K562 (cell line): ENCODE measurements at regions not wholly inside any gene's neighbourhood (a gene's known extent, or its start where the extent isn't known, plus 50 kb on each side); places are given as distances from the start of the nearest gene placed in this dataset.

Source experiments
- ATAC-seq: fragments of 200-7000 bp; cut with Tn5 transposase; 3 replicates; pipeline ENCODE4 v1.9.1; 2020; ENCODE audit warnings: moderate library complexity
- BruUV-seq: library from RNA; stranded (reverse); fragments of 400-500 nt; replicated peaks from 2 replicates; lab custom pipeline; 2021; lab: Mats Ljungman, UMichigan
- CTCF ChIA-PET: fragments of 300-600 bp; formaldehyde crosslinking; extraction: SDS; loops from one replicate; lab custom pipeline; 2021; ENCODE audit warnings: low intra/inter-chr PET ratio; lab: Yijun Ruan, JAX
- POLR2A ChIA-PET: fragments of 300-600, 350-650 bp; sonication (Branson Sonifier 250); formaldehyde crosslinking; extraction: SDS; loops from one replicate; lab custom pipeline; 2021; ENCODE audit warnings: antibody characterized with exemption, inconsistent platforms; lab: Yijun Ruan, JAX
- DNase-seq, 4 experiments: peaks; one replicate each; pipeline versions ENCODE4 v3.0.0 to v3.0.0-alpha.2; 2011 to 2018; ENCODE audit warnings: low spot score in 3 of 4, mixed read lengths in 3 of 4; ENCODE audit errors: extremely low read depth in 1 of 4
- FAIRE-seq: peaks from 2 replicates; lab custom pipeline; 2011; peaks lifted over from hg19 to GRCh38; lab: Jason Lieb, UNC
- H2AFZ ChIP-seq: 2 replicates; pipeline ENCODE4 v1.6.0; 2011; ENCODE audit warnings: low read depth, low read length, control low read depth, inconsistent platforms
- H3K27ac ChIP-seq: fragments of 200-600 bp; 3 replicates; pipeline ENCODE4 v1.8.0; 2011; ENCODE audit warnings: low read depth, mild to moderate bottlenecking, control low read depth, inconsistent platforms, low read length, moderate library complexity, mixed read lengths; ENCODE audit errors: extremely low read depth
- H3K27me3 ChIP-seq, 2 experiments: fragments of 300-600 bp in 1 of 2; 2 replicates in 1 of 2; 3 replicates in 1 of 2; pipeline versions ENCODE4 v1.6.0 to v1.8.0; 2011; ENCODE audit warnings: inconsistent platforms in 2 of 2, low read length in 2 of 2, mild to moderate bottlenecking in 1 of 2, mixed read lengths in 1 of 2, moderate library complexity in 1 of 2; ENCODE audit not compliant: control insufficient read depth in 2 of 2, insufficient read depth in 2 of 2
- H3K36me3 ChIP-seq: fragments of 300-600 bp; 3 replicates; pipeline ENCODE4 v1.8.0; 2011; ENCODE audit warnings: mild to moderate bottlenecking, low read length, inconsistent platforms; ENCODE audit not compliant: control insufficient read depth, insufficient read depth
- H3K4me1 ChIP-seq, 2 experiments: fragments of 200-600 bp in 1 of 2; replicated peaks in 1 of 2; 2 replicates in 1 of 2; 3 replicates in 1 of 2; pipeline versions ENCODE4 v1.5.1 to v1.8.0; 2011; ENCODE audit warnings: inconsistent platforms in 2 of 2, low read length in 2 of 2, mild to moderate bottlenecking in 1 of 2, mixed read lengths in 1 of 2, moderate library complexity in 1 of 2; ENCODE audit not compliant: control insufficient read depth in 2 of 2, insufficient read depth in 2 of 2
- H3K4me2 ChIP-seq: 2 replicates; pipeline ENCODE4 v1.6.1; 2011; ENCODE audit warnings: low read length, control low read depth, inconsistent platforms, mixed read lengths; ENCODE audit not compliant: insufficient read depth
- H3K4me3 ChIP-seq: fragments of 200-600 bp; sonication (generic), shearing (Covaris generic); 2 replicates; pipeline ENCODE4 v1.5.1; 2016; ENCODE audit warnings: control low read depth, inconsistent platforms
- H3K79me2 ChIP-seq: fragments of 200-600 bp; 3 replicates; pipeline ENCODE4 v1.8.0; 2011; ENCODE audit warnings: low read length, inconsistent platforms; ENCODE audit not compliant: control insufficient read depth, insufficient read depth
- H3K9ac ChIP-seq, 2 experiments: 2 replicates each; pipeline versions ENCODE4 v1.6.0 to v1.6.1; 2011; ENCODE audit warnings: low read depth in 2 of 2, low read length in 2 of 2, control low read depth in 1 of 2, inconsistent platforms in 1 of 2, mild to moderate bottlenecking in 1 of 2, mixed read lengths in 1 of 2; ENCODE audit not compliant: insufficient read depth in 1 of 2
- H3K9me1 ChIP-seq: one replicate; pipeline ENCODE4 v1.6.0; 2011; ENCODE audit warnings: inconsistent platforms, mild to moderate bottlenecking, low read length, moderate library complexity; ENCODE audit not compliant: control insufficient read depth, insufficient read depth
- H3K9me3 ChIP-seq: replicated peaks from 2 replicates; pipeline ENCODE4 v1.5.1; 2011; ENCODE audit warnings: low read depth, low read length, inconsistent platforms; ENCODE audit not compliant: control insufficient read depth, insufficient read depth
- H4K20me1 ChIP-seq: replicated peaks from 2 replicates; pipeline ENCODE4 v1.6.1; 2011; ENCODE audit warnings: low read length, inconsistent platforms, mixed read lengths; ENCODE audit not compliant: control insufficient read depth, insufficient read depth
- ARHGAP35 ChIP-seq: fragments of 450-650 bp; IDR thresholded peaks from 2 replicates; pipeline ENCODE4 v1.6.1; 2018; ENCODE audit not compliant: partially characterized antibody
- HIVEP1 ChIP-seq: fragments of 250-450 bp; sonication (Bioruptor Pico); IDR thresholded peaks from 2 replicates; pipeline ENCODE4 v1.4.0; 2020; ENCODE audit warnings: mild to moderate bottlenecking
- HNRNPH1 ChIP-seq: fragments of 200-400 bp; formaldehyde crosslinking; optimal IDR thresholded peaks from 2 replicates; pipeline ENCODE3; 2017; ENCODE audit warnings: low read depth, mild to moderate bottlenecking, low read length, moderate library complexity
- IFI16 ChIP-seq: fragments of 250-450 bp; sonication (Bioruptor Pico); IDR thresholded peaks from 2 replicates; pipeline ENCODE4 v2.1.2; 2022; ENCODE audit warnings: mild to moderate bottlenecking, inconsistent platforms
- KDM5B ChIP-seq: fragments of 200-600 bp; sonication (generic); IDR thresholded peaks from 2 replicates; pipeline ENCODE4 v1.6.1; 2012; ENCODE audit warnings: low read depth, mild to moderate bottlenecking, moderate library complexity, low read length, control low read depth, inconsistent platforms; ENCODE audit not compliant: insufficient replicate concordance
- MYBL2 ChIP-seq, 2 experiments: fragments of 450-650 bp in 1 of 2; sonication (generic) in 1 of 2; formaldehyde crosslinking in 1 of 2; IDR thresholded peaks; 2 replicates each; pipeline versions ENCODE4 v1.6.1 to v1.8.1; 2017 to 2022; ENCODE audit warnings: borderline replicate concordance in 1 of 2, inconsistent platforms in 1 of 2, low read depth in 1 of 2, mild to moderate bottlenecking in 1 of 2, missing genetic modification reagents in 1 of 2, moderate library complexity in 1 of 2
- POLR2AphosphoS5 ChIP-seq: IDR thresholded peaks from 2 replicates; pipeline ENCODE4 v1.6.1; 2011; ENCODE audit warnings: mild to moderate bottlenecking, low read depth, low read length, moderate library complexity; ENCODE audit not compliant: control insufficient read depth, insufficient read depth
- TEAD2 ChIP-seq: fragments of 450-650 bp; IDR thresholded peaks from 2 replicates; pipeline ENCODE4 v1.6.1; 2016; ENCODE audit warnings: missing genetic modification characterization, control low read depth, missing compliant biosample characterization
- ZNF518B ChIP-seq: fragments of 250-450 bp; sonication (Bioruptor Pico); IDR thresholded peaks from 2 replicates; pipeline ENCODE4 v1.5.0; 2021; ENCODE audit warnings: mild to moderate bottlenecking, moderate library complexity
- WGBS: fragments of 100-300 bp; shearing (Covaris generic); methylation state at CpG from one replicate; pipeline ENCODE4 v1.1.6; 2016; ENCODE audit warnings: low coverage, mixed read lengths; ENCODE audit not compliant: insufficient coverage; ENCODE audit errors: missing lambda C conversion rate; 5-methylcytosine and 5-hydroxymethylcytosine counted together
- in situ Hi-C: fragments of 300-500 bp; cut with MboI; formaldehyde crosslinking; loops from 4 replicates; pipeline ENCODE4 v1.15.0; 2018; ENCODE audit warnings: inconsistent platforms, mixed read lengths
- intact Hi-C: fragments of 100-400 bp; cut with micrococcal nuclease; formaldehyde crosslinking; loops from 2 replicates; pipeline ENCODE4 v1.14.2; 2022

- ATAC-seq, result no peak
- BruUV-seq, result no TSS peak
- H3K27me3 ChIP-seq, result peaks cover 3 to 36% of the 10 kb centered on the region in 2 experiments; a peak in 4 of 5 replicates
- TF ChIP-seq POLR2AphosphoS5 (no peak), TEAD2 (tag) (no peak), ZNF518B (CRISPR knock-in tag) (no peak), KDM5B (no peak), MYBL2 (IDR thresholded peaks at IDR 0.05; ENCODE audit: low read depth) (no peak), MYBL2 (CRISPR knock-in tag; IDR thresholded peaks at IDR 0.05; ENCODE audit: borderline replicate concordance) (no peak), HNRNPH1 (no peak), ARHGAP35 (no peak), IFI16 (no peak), HIVEP1 (no peak)
- TF ChIP-seq, all 486 proteins: peak for 0
- 10% methylated on average over 3 of the region's 3 CpGs for WGBS
- Histone ChIP-seq H3K4me2 (no peak overlapping the region), H3K9ac (no peak overlapping the region), H3K27ac (no peak overlapping the region), H2AFZ (no peak overlapping the region), H3K9me3 (no peaks in the 10 kb centered on the region), H3K4me3 (no peak overlapping the region), H4K20me1 (no peaks in the 10 kb centered on the region), H3K36me3 (no peaks in the 10 kb centered on the region), H3K4me1 (no peaks in the 10 kb centered on the region; a peak in 1 of 5 replicates), H3K9me1 (no peaks in the 10 kb centered on the region), H3K79me2 (no peaks in the 10 kb centered on the region)
- FAIRE-seq, result no peak
- DNase-seq, result no peak
- CTCF ChIA-PET, result no interaction called here
- POLR2A ChIA-PET, result no interaction called here
- in situ Hi-C loops, result loop anchor here (25.0 kb wide), 1 partner anchor 1044 kb away; no protein-coding TSS in a partner anchor
- intact Hi-C loops, result no loop called here
Measured at GRCh38 chr10:30743586-30743985, 114.0 kb upstream of the LYZL2 start.
